ENCODE measurements at regions not wholly inside any gene's neighbourhood (a gene's known extent, or its start where the extent isn't known, plus 50 kb on each side); places are given as distances from the start of the nearest gene placed in this dataset.
A peak's percentile ranks its signal among the peaks of the same experiment; 100 is the strongest.
"Not testable (repeated sequence)": the region's sequence is repeated elsewhere in the genome, so short reads cannot be mapped to it uniquely, and the experiment has no call there.

DNA sequence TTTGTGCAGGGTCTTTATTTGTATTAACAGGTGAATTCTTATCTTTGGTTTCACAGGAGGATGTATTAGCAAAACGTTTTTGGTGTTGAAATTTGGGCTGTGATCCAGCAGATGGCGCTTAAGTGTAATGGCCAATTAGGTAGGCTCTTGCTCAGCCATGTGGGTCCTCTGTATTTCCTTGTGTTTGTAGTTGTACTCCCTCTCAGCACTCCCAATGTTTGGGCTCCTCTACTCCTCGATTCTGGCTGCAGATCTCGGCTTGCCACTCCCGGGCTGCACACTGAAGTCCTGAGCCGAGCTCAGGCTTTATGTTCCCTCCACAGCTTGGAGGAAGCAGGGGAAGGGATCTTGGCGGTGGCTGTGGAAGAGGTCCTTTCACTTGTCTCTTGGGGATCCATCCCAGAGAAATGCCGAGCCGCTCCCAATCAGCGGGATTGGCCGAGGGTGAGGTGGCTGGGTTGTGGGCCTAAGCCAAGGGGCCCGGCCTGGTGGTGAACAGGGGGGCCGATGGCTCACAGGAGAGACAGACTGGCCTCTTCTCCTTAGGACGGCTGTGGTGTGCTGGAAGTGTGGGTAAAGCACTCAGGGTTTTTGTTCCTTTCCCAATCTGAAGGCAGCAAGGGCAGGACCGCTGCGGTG lies 133.7 kb downstream of the AEBP2 start:
- DNase-seq = peak; percentile 75

DNA sequence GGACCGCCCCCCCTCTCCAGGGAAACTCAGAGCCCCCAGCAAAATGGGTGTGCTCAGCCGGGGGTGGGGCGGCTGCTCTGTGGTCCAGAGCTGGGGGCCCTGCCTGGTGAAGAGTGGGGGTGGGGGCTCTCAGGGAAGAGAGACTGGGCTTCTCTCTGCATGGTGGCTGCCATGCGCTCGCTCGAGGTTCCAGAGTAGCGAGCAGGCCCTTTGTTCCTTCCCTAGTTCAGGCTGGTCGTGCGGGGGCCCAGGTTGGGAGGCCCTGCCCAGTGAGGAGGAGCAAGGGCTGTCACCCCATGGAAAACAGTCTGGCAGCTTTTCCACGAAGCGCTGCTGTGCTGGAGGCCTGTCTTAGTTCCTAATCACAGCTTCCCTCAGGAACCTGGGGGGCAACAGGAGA lies 134.6 kb downstream of the AEBP2 start:
- no peak for DNase-seq

DNA sequence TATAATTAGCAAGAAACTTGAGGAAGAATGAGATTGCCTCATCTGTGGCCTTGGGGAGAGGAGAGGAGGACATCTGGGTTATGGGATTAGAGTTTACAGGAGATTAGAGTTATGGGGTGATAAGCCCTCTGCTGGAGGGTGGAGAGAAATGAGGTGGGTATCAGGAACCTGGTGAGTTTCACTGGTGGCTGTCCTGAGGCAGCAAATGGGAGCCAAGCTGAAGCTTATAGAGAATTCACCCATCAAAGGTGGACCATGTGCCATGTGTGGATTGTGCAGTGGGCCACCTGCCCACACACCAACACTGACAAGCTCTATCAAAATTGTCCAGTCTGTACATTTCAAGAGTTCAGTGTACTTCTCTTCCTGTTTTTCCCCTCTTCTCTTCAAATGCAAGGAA lies 135.3 kb downstream of the AEBP2 start:
- no peak for DNase-seq

DNA sequence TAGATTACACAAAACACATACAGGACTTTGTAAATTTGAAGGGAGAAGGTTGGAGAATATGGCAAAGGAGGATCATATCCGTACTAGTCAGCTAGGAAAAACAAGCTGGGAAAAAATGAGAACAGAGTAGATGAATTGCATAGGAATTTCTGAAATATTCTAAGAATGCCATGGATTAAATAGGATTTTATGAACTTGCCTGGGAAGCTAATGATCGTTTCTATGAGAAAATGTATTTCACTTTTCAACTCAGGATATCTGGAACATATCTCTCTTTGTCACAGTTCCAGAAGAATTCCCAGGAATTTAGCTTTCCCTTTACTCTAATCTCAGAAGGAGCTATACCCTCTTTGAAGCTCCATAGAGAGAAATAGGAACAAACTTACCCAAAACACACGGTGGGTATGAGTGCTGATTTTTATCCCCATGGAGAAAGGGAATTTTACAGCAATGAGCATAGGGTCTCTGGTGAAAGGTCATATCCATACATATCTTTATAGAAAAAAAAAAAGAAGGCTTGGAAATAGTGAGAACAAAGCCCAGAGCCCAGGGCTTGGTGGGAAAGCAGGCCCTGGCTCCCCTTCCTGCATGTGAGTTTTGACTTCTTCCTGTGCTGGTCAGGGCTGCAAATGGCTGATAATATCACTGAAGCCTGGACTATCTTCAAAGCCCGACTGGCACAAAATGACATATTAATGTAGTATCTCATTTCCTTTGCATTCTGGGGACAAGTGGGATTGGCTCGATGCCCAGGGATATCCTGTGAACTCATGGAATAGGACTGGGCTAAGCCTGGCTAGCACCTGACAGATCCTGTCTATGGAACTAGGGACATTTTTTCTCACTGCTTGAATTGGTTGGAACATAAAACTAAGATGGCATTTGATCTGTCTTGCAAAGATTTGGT lies 136.3 kb downstream of the AEBP2 start:
- peak; percentile 18 for DNase-seq

DNA sequence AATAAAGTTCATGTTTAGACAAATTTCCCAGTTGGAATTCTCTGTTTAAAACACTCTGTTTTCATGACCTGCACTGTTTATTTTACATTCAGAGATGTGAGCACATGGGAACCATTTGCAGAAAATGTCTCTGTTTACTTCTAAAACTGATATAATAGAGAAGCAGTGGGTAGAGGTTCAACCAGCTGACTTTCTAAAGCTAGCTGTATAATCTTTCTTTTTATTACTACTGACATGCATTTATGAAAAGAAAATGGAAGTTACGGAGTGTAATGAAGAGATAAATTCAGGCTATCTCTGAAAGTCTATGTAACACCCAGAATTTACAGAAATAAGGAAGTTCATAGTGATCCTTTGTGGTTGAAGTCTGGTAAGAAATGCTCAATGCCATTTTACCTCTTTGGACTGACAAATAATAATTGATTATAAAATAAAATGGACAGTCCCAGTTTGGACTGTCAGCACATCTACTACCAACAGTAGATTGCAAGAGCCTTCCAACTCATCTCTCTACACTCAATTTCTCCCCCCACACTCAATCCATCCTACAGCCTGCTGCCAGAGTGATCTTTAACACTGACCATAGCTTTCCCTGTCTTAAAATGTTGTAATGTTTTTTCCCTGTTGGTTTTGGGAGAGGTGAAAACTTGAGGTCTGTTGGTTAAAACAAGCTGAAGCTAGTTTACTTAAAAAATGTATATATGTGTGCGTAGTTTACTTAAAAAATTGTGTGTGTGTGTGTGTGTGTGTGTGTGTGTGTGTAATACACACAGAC lies 137.4 kb downstream of the AEBP2 start:
- DNase-seq = no peak

DNA sequence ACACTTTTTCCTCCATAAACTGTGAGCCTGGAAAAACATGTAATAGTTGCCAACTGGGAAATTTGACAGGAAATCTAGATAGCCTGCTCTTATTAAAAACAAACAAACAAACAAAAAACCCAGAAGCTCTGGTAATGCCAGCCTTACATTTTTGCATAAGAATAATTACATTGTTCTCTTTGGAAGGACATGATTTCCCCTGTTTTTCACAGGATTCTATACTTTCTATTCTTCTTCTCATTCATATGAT lies 137.9 kb downstream of the AEBP2 start:
- no peak for DNase-seq

DNA sequence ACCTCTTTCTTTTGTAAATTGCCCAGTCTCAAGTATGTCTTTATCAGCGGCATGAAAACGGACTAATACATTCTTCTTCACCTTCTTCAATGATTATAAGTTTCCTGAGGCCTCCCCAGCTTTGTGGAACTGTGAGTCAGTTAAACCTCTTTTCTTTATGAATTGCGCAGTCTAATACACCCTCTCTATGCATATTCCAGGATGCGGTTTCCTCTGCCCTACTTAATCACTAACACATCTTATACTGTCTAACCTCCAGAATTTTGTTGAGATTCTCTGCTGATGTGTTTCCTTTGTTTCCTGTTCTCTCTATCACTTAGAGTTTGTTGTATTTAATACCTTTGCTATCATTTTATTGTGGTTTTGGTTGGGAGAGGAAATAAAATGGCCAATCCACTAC lies 145.4 kb downstream of the AEBP2 start:
- DNase-seq = no peak

DNA sequence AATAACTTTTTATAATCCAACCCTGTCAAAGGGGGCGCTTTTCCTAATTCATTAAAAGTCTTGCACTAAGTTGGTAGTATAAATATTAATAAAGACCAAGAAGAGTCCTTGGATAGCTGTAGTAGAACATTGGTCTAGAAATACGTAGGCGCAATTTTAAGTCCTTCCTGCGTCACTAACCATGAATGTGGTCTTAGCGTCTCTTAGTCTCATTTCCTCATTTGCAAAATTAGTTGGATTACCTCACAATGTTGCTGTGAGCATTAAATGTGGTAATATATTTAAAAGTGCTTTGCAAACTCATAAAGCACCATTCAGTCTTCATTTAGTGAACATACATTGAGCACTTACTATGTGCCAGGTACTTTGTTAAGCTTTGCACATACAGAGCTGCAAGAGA lies 149.7 kb downstream of the AEBP2 start:
- DNase-seq = no peak

DNA sequence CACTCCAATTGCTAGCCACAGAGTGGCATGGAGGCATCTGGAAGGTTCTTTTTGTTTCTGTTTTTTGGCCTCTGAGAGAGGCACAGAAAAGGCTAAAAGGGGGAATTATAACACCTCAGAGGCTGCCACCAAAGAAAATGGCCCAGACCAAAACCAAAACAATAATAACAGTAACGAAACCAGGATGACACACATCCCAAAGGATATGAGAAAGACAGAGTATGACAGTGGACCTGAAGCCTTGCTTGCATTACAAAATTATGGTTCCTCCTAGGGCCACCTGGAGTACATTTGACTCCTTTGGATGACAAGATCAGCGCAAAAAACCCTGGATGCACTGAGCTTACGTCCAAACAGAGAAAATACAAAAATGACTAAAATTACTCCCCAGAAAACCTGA lies 152.7 kb downstream of the AEBP2 start:
- DNase-seq = no peak

DNA sequence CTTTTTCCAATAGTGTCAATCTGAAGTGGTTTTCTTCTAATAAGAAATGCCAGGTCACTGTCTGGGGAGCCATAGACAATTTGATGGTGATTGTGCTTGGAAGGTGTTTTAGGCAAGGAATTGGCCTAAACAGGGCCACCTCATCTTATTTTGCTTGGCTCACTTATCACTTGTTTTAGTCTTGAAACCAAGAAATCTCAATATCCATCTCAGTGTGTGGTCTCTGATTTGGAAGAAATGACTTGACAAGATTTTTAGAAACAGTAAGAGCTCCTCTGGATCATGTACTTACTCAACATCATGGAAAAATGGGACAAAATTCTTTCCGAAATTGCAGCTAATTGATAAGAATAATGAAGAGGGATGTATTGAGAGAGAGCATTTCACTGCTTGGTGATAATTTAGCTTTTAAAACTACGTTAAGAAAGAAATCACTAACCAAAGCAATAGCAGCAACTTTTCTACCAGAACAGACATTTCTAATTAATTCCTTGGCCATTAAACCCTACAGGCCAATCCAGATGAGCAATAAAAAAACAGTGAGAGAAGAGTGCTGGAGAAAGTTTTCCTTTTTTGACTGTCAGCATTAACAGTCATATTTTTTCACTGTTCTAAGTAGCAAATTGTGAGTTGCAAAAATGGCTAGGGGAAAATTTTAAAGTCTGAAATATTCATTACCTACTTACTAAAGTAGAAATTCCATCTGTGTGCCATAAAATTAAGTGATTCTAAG lies 157.3 kb downstream of the AEBP2 start:
- DNase-seq = no peak

DNA sequence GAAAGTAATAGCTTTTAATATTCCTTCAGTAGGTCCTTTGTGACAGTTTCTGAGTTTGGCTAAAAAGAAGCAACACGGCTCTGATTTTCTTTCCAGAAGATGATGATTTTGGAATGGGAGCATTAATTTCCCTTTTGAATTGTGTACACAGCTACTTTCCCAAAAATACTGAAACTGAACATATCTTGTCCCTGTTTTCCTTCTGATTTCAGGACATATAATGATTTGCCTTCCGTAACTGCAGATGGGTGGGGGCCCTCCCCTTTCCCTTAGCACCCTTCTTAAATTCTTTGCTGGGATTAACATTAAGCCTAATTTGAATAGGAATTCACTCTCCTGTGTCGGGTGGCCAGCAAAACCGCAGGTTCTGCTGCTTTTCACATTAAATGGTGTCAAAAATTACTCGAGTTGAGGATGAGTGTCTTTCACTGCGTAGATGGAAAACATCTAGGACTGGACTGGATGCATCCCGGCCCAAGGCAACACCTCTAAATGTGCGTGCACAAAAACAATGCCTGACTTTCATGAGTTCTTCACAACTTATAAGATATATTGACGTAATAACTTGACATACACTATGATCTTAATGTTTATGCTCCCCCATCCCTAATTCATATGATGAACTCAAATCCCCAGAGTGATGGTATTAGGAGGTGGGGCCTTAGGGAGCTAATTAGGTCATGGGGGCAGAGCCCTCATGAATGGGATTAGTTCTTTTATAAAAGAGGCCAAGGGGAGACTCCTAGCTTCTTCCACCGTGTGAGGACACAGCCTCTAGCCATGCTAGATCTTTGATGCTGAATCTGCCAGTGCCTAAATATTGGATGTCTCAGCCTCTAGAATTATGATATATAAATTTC lies 158.1 kb downstream of the AEBP2 start:
- no peak for DNase-seq

DNA sequence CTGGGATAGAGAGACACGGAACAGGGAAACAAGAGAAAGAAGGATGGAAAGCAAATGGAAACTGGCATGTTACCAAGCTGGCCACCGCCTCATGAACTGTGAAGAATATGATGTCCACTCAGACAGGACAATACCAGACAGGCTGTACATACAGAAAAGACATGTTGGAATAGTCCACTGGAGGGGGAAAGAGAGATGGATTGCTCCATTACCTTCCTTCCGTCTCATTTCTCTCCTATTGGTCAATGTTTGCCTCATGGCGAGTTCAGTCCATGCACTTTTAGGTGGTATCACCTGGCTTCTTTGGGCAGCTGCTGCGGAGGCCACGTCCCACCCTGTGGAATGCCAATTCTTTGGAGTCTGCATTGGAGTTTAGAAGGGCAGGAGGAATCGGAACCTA lies 166.4 kb downstream of the AEBP2 start:
- DNase-seq = no peak

DNA sequence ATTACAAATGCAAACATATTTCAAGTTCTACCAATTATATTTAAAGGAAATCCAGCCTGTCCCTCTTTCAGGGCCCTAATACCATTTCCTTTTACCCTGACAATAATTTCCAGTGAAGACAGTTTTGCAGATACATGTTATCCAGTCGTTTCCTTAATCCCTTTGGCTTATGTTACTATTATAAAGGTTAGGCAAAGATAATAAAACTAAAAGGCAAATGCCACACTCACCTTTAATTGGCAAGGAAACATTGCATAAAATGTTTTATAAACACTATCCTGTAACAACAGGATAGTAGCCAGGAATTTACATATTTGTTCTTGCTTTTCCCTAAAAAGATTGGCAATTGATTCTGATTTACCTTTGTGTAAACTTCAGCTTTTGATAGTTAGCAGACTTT lies 168.7 kb downstream of the AEBP2 start:
- DNase-seq = no peak

DNA sequence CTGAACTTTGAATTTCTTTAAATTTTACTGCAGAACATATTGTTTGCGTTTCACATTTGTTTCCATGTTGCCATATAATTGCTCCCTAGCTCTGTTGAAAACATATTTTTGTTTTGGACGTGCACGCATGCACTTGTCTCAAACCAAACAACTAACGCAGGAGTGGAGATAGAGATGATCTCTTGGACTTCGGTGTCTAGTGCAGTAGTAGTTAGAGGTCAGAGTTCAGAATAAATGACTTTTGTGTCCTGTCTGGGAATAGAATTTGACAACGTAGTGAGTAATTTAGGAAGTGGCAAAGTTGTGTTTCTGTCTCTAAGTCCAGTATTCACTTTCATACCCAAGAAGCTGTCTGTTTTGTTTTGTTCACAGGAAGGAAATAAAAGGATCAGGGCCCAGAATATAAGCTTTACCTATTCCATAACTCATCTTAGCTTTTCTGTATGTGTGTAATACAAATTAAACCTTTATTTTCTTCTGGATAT lies 173.8 kb downstream of the AEBP2 start:
- DNase-seq = no peak

DNA sequence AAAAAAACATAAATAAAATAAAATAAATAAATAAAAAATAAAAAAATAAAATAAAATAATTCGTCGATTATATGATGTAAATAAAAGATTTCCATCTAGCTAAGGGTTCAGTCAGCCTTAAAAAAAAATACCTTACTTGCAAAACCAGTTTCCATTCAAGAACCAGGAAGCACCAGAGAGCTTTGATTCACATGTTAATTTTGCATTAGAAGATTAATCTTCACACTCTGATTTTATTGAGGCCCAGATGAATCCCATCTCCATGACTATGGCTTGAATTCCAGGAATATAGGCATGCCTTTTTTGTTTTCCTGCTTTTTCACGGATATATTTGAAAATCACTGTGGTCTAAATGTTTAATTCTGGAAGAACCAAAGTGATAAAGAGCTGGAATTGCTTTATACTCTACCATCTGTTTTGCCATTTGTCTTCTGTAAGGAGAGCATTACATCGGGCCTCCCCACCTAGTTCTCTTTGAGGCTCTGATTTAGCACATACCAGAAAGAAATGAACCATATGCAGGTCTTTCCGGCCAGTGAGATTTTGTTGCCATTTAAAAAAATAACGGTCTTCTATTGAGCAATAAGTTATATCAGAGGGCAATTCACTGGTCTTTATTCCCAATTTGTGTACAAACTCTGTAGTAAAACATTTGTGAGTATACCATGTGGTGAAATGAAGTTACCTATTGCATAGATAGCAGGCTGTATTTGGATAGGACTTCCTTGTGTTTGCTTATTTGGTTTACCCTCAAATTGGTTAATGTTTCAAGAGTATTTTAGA lies 175.5 kb downstream of the AEBP2 start:
- DNase-seq = peak; percentile 66

DNA sequence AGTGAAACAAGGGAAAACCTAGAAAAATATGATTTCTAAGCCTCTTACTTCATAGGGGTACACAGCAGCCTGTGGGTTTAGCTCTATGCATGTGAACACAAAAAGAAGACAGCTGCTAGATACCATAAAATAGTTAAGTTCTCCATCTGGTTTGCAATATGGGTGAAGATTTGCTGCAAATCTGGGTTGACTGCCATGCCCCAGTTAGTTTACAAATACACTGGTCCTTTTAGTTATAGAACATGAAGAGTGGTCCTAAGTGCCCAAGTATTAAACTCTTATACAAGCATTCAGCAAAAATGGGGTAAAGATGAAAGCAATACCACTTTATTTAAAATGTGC lies 176.1 kb downstream of the AEBP2 start:
- peak; percentile 75 for DNase-seq

DNA sequence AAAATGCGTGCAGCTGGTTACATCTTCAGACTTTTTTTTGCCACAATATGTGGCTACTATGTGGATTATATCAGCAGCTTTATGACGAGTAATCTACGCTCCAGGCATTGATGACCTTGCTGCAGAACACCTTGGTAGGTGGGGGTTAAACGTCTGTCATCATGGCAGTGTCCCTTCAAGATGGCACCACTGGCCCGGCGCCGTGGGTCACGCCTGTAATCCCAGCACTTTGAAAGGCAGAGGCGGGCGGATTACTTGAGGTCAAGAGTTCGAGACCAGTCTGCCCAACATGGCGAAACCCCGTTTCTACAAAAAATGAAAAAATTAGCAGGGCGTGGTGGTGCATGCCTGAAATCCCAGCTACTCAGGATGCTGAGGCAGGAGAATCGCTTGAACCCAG lies 177.5 kb downstream of the AEBP2 start:
- DNase-seq = no peak

DNA sequence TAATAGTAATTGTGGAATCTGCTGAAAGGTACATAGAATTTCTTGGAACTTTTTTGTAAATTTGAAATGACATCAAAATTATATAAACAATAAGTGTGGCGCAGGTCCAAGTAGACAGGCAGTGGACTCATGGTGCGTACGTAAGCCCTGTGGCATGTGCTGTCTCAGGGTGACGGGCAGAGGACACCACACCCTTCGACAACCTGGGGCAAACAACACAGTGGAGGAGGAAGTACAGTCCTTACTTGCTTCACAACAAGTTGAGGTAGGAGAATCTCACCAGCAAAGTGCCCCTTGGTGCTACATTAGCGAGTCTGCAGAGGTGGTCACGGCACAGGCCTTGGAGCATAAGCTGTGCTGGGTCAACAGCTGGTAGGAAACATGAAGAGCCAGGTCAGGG lies 180.9 kb downstream of the AEBP2 start:
- DNase-seq = no peak

DNA sequence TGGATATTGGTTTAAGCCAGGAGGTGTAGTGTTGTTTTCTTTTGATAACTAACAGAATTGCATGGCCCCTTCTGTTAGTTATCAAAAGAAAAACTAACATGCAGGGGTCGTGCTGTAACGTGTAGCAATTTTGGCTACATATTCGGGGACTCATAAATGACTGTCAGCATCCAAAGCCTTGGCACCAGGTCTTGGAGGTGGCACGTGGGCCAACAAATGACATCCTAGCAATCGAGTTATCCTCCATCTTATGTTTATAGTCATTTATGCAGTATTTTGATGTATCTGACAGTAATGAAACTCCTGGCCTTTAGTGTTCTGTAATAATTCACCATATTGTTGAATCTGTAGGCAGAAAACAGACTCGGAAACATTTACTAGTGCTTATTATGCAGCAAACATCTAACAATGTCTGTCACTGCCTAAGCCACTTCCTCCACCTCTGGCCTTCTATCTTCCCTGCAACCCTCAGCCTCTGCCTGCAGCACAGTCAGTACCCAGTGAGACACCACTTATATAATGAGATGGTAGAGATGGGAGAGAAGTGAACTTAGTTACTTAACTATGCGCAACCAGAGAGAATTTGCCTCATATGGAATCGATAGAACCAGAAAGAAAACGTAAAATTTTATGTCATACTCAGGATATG lies 184.6 kb downstream of the AEBP2 start:
- DNase-seq = no peak

DNA sequence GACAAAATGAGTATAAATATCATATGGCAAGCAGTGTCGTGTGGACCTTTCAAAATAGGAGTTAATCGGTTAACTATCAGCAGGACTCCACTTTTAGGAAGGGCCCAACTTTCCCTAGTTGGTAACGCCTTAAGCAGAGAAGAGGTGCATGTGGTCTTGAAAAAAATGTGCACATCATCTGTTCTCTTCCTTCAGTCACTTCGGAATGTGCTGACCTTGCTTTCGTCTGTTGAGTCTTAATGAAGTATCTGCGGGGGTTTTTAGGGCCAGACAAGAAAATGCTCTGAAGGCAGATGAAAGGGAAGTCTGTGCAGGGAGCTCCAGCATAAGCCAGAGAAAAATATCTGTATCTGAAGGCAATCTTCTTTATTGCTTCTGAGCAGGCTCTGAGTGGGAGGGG lies 185.2 kb downstream of the AEBP2 start:
- DNase-seq = no peak

DNA sequence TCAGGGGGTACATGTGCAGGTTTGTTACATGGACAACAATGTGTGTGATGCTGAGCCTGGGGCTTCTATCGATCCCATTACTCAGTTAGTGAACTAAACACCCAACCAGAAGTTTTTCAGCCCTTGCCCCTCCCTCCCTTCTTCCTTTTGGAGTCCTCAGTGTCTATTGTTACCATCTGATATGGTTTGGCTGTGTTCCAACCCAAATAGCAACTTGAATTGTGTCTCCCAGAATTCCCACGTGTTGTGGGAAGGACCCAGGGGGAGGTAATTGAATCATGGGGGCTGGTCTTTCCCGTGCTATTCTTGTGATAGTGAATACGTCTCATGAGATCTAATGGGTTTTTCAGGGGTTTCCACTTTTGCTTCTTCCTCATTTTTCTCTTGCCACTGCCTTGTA lies 186.3 kb downstream of the AEBP2 start:
- DNase-seq = not testable (repeated sequence)
